T-helper 1 cell (primary cell): ENCODE measurements at regions not wholly inside any gene's neighbourhood (a gene's known extent, or its start where the extent isn't known, plus 50 kb on each side); places are given as distances from the start of the nearest gene placed in this dataset.

Experiments used
- DNase-seq, 5 donors: peaks; one replicate each; pipeline ENCODE4 v3.0.0-alpha.2; 2012 to 2020

- DNase-seq, result no peak
Observed at GRCh38 chr5:125348936-125349831, 602.7 kb upstream of the ZNF608 start.

GRCh38 chr5:125357660-125358059 is 611.2 kb upstream of the ZNF608 start:
- no peak for DNase-seq

- no peak for DNase-seq
Observed at GRCh38 chr5:125365747-125366146, 619.3 kb upstream of the ZNF608 start.

- DNase-seq, result no peak
Observed at GRCh38 chr5:125367702-125368101, 621.3 kb upstream of the ZNF608 start.

GRCh38 chr5:125370461-125371205 is 624.2 kb upstream of the ZNF608 start:
- no peak for DNase-seq

- DNase-seq, result no peak
Observed at GRCh38 chr5:125372694-125373631, 626.5 kb upstream of the ZNF608 start.

- no peak for DNase-seq
Observed at GRCh38 chr5:125375143-125375542, 628.7 kb upstream of the ZNF608 start.

- no peak for DNase-seq
Observed at GRCh38 chr5:125376059-125376641, 629.7 kb upstream of the ZNF608 start.

GRCh38 chr5:125377141-125377540 is 630.7 kb upstream of the ZNF608 start:
- no peak for DNase-seq

GRCh38 chr5:125381290-125381689 is 634.9 kb upstream of the ZNF608 start:
- DNase-seq, result no peak

GRCh38 chr5:125384071-125384470 is 637.6 kb upstream of the ZNF608 start:
- DNase-seq, result no peak

- DNase-seq, result no peak
Observed at GRCh38 chr5:125390326-125390725, 643.9 kb upstream of the ZNF608 start.

- DNase-seq, result no peak
Observed at GRCh38 chr5:125393221-125393815, 646.9 kb upstream of the ZNF608 start.

GRCh38 chr5:125394661-125395280 is 648.3 kb upstream of the ZNF608 start:
- no peak for DNase-seq

GRCh38 chr5:125396462-125396861 is 650.0 kb upstream of the ZNF608 start:
- no peak for DNase-seq

- DNase-seq, result no peak
Observed at GRCh38 chr5:125398466-125398865, 652.0 kb upstream of the ZNF608 start.

GRCh38 chr5:125399885-125400284 is 653.4 kb upstream of the ZNF608 start:
- DNase-seq, result no peak

GRCh38 chr5:125401724-125402622 is 655.5 kb upstream of the ZNF608 start:
- DNase-seq, result no peak

GRCh38 chr5:125402787-125403186 is 656.3 kb upstream of the ZNF608 start:
- DNase-seq, result no peak

GRCh38 chr5:125404056-125404455 is 657.6 kb upstream of the ZNF608 start:
- DNase-seq, result no peak
